Activated naive CD8-positive, alpha-beta T cell treated with anti-CD3 and anti-CD28 coated beads, Interleukin-2, amount 50 U/mL, for 24 hours (primary cell): ENCODE measurements at regions not wholly inside any gene's neighbourhood (a gene's known extent, or its start where the extent isn't known, plus 50 kb on each side); places are given as distances from the start of the nearest gene placed in this dataset.
"Not testable (repeated sequence)": the region's sequence is repeated elsewhere in the genome, so short reads cannot be mapped to it uniquely, and the experiment has no call there.

Source experiments
- ATAC-seq: fragments of 150-1000 bp; cut with Tn5 transposase; one replicate; pipeline ENCODE4 v1.10.0; 2021
- DNase-seq: peaks from one replicate; pipeline ENCODE4 v3.0.0; 2021
- H3K27ac Mint-ChIP-seq: one replicate; pipeline ENCODE4 v1.8.0; 2021; ENCODE audit warnings: mild to moderate bottlenecking, mixed read lengths
- H3K27me3 Mint-ChIP-seq: one replicate; pipeline ENCODE4 v1.8.0; 2021; ENCODE audit warnings: mixed read lengths
- H3K36me3 Mint-ChIP-seq: one replicate; pipeline ENCODE4 v1.8.0; 2021; ENCODE audit warnings: low read depth, mixed read lengths
- H3K4me1 Mint-ChIP-seq: one replicate; pipeline ENCODE4 v1.8.0; 2021; ENCODE audit warnings: mixed read lengths
- H3K4me3 Mint-ChIP-seq: one replicate; pipeline ENCODE4 v1.8.0; 2021; ENCODE audit warnings: mild to moderate bottlenecking, moderate library complexity, mixed read lengths
- H3K9me3 Mint-ChIP-seq: one replicate; pipeline ENCODE4 v1.8.0; 2021; ENCODE audit warnings: mixed read lengths

- Mint-ChIP-seq H3K4me1 (no peaks in the 10 kb centered on the region), H3K4me3 (no peak overlapping the region), H3K9me3 (no peaks in the 10 kb centered on the region), H3K36me3 (no peaks in the 10 kb centered on the region), H3K27ac (no peak overlapping the region), H3K27me3 (peaks cover 3% of the 10 kb centered on the region)
- ATAC-seq (no peak), DNase-seq (no peak)
Observed at GRCh38 chr3:99586701-99587100, 51.7 kb upstream of the COL8A1 start.

- Mint-ChIP-seq H3K27ac (no peak overlapping the region), H3K9me3 (no peaks in the 10 kb centered on the region), H3K4me1 (no peaks in the 10 kb centered on the region), H3K27me3 (peaks cover 3% of the 10 kb centered on the region), H3K4me3 (no peak overlapping the region), H3K36me3 (no peaks in the 10 kb centered on the region)
- ATAC-seq: no peak
- no peak for DNase-seq
Observed at GRCh38 chr3:99579965-99580364, 58.4 kb upstream of the COL8A1 start.

GRCh38 chr3:99579246-99579645 is 59.1 kb upstream of the COL8A1 start:
- H3K9me3 Mint-ChIP-seq: no peaks in the 10 kb centered on the region
- no peaks in the 10 kb centered on the region for H3K4me1 Mint-ChIP-seq
- peaks cover 3% of the 10 kb centered on the region for H3K27me3 Mint-ChIP-seq
- DNase-seq (no peak), ATAC-seq (no peak)
- H3K36me3 Mint-ChIP-seq: no peaks in the 10 kb centered on the region
- no peak overlapping the region for H3K4me3 Mint-ChIP-seq
- H3K27ac Mint-ChIP-seq: no peak overlapping the region

- H3K36me3 Mint-ChIP-seq: no peaks in the 10 kb centered on the region
- ATAC-seq: no peak
- no peak for DNase-seq
- no peaks in the 10 kb centered on the region for H3K4me1 Mint-ChIP-seq
- H3K9me3 Mint-ChIP-seq: no peaks in the 10 kb centered on the region
- H3K27ac Mint-ChIP-seq: no peak overlapping the region
- H3K4me3 Mint-ChIP-seq: no peak overlapping the region
- no peaks in the 10 kb centered on the region for H3K27me3 Mint-ChIP-seq
Observed at GRCh38 chr3:99578339-99578970, 59.9 kb upstream of the COL8A1 start.

GRCh38 chr3:99576904-99577559 is 61.4 kb upstream of the COL8A1 start:
- no peaks in the 10 kb centered on the region for H3K36me3 Mint-ChIP-seq

DNA sequence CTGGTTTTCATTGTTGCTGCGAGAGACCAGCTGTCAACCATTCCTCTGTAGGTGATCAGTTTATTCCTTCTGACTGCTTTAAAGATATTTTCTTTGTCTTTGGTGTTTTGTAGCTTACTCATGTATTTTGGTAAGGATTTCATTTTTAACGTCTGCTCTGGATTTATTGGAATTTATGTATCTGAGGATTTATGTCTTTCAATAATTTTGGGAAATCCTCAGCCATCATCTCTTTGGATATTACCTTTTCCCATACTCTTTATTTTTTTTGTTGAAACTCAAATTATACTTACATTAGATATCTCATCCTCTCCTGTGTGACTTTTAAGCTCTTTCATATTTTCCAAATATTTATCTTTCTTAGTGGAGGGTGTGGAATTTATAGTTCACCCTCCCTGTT is 62.7 kb upstream of the COL8A1 start:
- H3K9me3 Mint-ChIP-seq: no peaks in the 10 kb centered on the region
- no peak for ATAC-seq
- DNase-seq: no peak
- no peak overlapping the region for H3K27ac Mint-ChIP-seq
- no peaks in the 10 kb centered on the region for H3K4me1 Mint-ChIP-seq
- H3K4me3 Mint-ChIP-seq: no peak overlapping the region
- H3K36me3 Mint-ChIP-seq: no peaks in the 10 kb centered on the region
- H3K27me3 Mint-ChIP-seq: no peaks in the 10 kb centered on the region

More at GRCh38 chr3:99576904-99577559, 61.4 kb upstream of the COL8A1 start:
- Mint-ChIP-seq H3K4me1 (no peaks in the 10 kb centered on the region), H3K27me3 (no peaks in the 10 kb centered on the region), H3K9me3 (no peaks in the 10 kb centered on the region), H3K27ac (no peak overlapping the region), H3K4me3 (no peak overlapping the region)
- DNase-seq (no peak), ATAC-seq (no peak)

DNA sequence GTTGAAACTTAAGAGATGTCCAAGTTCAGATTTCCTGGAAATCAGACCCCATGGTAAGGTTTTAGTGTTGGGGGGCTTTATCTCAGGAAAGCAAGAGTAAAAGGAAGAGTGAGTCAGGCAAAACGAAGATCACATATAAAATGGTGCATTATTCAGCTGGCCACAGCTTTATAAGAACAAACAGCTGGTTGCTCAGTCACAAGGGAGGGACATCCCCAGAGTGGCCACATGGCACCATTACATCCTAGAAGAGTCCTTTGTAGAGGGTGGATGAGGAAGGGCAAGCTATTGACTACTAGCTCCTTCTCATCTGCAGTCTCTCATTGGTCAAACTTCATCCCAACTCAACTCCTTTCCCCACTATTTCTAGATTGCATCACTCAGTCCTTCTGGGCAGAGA is 68.3 kb upstream of the COL8A1 start:
- peaks cover 2% of the 10 kb centered on the region for H3K27me3 Mint-ChIP-seq
- no peaks in the 10 kb centered on the region for H3K4me1 Mint-ChIP-seq
- DNase-seq: no peak
- H3K9me3 Mint-ChIP-seq: no peaks in the 10 kb centered on the region
- no peak overlapping the region for H3K27ac Mint-ChIP-seq
- H3K36me3 Mint-ChIP-seq: no peaks in the 10 kb centered on the region
- ATAC-seq: no peak
- H3K4me3 Mint-ChIP-seq: no peak overlapping the region

DNA sequence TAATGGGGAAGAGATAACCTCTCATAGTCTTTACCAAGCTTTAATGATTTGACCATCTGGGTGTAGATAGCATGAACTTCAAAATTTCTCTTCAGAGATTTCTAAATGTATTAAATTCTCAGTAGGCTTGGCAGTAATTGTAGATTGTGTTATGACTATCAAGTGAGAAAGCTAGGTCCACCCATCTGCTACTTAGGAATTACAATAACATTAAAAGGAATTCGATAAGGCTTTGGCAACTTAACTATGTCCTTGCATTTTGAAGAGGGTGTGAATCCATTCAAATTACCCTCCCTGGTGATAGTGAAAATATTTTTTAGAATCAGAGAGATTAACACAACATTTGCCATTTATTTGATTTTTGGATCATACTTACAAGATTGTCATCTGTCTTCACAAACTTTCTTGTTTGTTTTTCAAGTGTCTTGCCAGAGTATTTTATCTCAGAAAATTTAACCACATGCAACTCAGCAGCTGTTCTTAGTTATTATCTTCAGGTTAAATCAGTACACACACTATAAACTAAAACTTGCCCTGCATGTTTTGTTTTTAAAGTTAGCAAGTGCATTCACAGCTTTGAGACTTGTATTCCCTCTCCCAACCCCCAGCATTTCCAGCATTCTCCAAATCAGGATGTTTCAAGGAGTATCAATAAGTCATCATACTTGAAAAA is 69.6 kb upstream of the COL8A1 start:
- H3K36me3 Mint-ChIP-seq: no peaks in the 10 kb centered on the region
- no peaks in the 10 kb centered on the region for H3K4me1 Mint-ChIP-seq
- peaks cover 2% of the 10 kb centered on the region for H3K27me3 Mint-ChIP-seq
- H3K9me3 Mint-ChIP-seq: no peaks in the 10 kb centered on the region
- no peak for ATAC-seq
- DNase-seq: no peak
- no peak overlapping the region for H3K27ac Mint-ChIP-seq
- H3K4me3 Mint-ChIP-seq: no peak overlapping the region

DNA sequence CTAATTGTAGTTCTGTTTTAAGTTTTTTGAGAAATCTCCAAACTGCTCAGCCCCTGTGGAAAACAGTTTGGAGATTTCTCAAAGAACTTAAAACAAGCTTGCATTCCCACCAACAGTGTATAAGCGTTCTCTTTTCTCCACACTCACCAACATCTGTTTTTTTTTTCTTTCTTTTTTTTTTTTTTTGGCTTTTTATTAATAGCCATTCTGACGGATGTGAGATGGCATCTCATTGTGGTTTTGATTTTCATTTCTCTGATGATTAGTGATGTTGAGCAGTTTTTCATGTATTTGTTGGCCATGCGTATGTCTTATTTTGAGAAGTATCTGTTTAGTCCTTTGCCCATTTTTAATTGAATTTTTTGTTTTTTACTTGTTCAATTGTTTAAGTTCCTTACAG is 73.1 kb upstream of the COL8A1 start:
- Mint-ChIP-seq H3K4me3 (no peak overlapping the region), H3K9me3 (no peaks in the 10 kb centered on the region), H3K4me1 (no peaks in the 10 kb centered on the region), H3K27ac (no peak overlapping the region), H3K27me3 (peaks cover 2% of the 10 kb centered on the region), H3K36me3 (no peaks in the 10 kb centered on the region)
- DNase-seq (no peak), ATAC-seq (no peak)

DNA sequence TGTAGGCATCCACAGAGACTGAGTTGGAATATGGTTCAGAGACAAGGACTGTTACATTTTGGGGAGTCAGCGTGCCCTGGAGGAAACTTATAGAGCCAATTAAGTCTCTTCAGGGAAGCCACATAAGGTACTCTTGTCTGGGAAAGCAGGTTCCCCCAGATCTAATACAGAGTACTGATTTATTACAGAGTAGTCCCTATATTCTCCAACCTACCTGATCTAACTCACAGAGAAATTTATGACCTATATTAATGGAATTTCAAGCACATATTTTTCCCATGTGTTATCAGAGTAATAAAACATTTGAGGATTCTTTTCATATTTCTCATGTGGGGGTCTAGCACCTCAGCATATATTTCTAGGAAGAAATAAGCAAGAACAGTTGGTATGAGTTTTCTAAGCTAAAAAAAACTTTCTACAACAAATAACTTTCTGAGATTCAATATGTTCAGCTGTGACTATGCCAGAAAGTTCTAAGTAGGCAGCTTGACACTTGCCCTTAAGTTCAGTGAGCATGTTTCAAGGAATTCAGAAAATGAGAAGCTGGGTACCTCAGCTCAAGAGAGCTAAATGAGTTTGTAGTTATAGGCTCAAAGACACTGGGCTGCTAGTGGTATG is 75.3 kb upstream of the COL8A1 start:
- H3K27ac Mint-ChIP-seq: no peak overlapping the region
- H3K9me3 Mint-ChIP-seq: no peaks in the 10 kb centered on the region
- H3K4me1 Mint-ChIP-seq: no peaks in the 10 kb centered on the region
- H3K27me3 Mint-ChIP-seq: peaks cover 2% of the 10 kb centered on the region
- no peak overlapping the region for H3K4me3 Mint-ChIP-seq
- DNase-seq (no peak), ATAC-seq (no peak)
- H3K36me3 Mint-ChIP-seq: no peaks in the 10 kb centered on the region

DNA sequence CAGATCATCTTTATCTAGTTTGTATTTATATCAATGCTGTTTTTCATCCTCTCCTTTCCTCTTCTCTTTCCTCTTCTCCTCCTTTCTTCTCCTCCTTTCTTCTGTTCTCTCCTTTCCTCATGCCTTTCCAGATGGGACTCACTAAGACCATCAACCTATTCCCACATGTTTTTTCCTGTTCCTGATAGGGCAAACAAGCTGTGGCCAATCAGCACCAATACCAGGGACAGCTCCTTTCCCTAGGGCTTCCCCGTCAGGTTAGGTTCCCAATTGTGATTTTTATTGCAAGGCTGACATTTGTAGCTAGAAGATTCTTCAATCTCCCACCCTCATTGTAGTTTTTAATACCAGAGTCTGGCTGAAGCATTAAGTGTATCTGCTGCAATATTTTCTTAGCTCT is 76.3 kb upstream of the COL8A1 start:
- H3K4me1 Mint-ChIP-seq: no peaks in the 10 kb centered on the region
- DNase-seq (no peak), ATAC-seq (no peak)
- H3K27me3 Mint-ChIP-seq: peaks cover 2% of the 10 kb centered on the region
- no peaks in the 10 kb centered on the region for H3K36me3 Mint-ChIP-seq
- no peak overlapping the region for H3K27ac Mint-ChIP-seq
- no peaks in the 10 kb centered on the region for H3K9me3 Mint-ChIP-seq
- no peak overlapping the region for H3K4me3 Mint-ChIP-seq

- Mint-ChIP-seq H3K27me3 (no peaks in the 10 kb centered on the region), H3K4me3 (no peak overlapping the region), H3K9me3 (no peaks in the 10 kb centered on the region), H3K36me3 (no peaks in the 10 kb centered on the region), H3K4me1 (no peaks in the 10 kb centered on the region), H3K27ac (no peak overlapping the region)
- ATAC-seq (no peak), DNase-seq (no peak)
Observed at GRCh38 chr3:99561056-99561455, 77.3 kb upstream of the COL8A1 start.

DNA sequence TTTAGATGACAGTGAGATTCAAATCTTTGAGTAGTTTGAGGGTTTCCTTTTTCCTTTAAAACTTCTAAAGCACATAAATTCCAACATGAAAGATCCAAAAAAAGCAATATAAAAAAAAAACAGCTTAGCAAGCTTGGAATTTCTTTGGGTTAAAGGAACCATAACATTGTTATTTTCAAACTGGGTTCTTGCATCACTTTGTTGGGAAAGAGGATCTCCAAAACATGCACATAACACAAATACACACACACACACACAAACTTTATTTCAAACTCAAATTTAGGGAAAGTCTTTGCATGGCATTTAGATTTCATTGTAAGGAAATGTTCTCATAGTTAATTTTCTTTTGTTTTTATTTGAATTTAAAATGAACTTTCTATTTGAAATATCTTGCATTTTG is 79.2 kb upstream of the COL8A1 start:
- Mint-ChIP-seq H3K9me3 (peaks cover 3% of the 10 kb centered on the region), H3K4me1 (no peaks in the 10 kb centered on the region), H3K36me3 (no peaks in the 10 kb centered on the region), H3K27me3 (no peaks in the 10 kb centered on the region), H3K27ac (no peak overlapping the region), H3K4me3 (no peak overlapping the region)
- DNase-seq (no peak), ATAC-seq (no peak)

GRCh38 chr3:99555885-99556284 is 82.5 kb upstream of the COL8A1 start:
- H3K36me3 Mint-ChIP-seq, DNase-seq, H3K9me3 Mint-ChIP-seq, H3K4me1 Mint-ChIP-seq, ATAC-seq, H3K4me3 Mint-ChIP-seq, H3K27ac Mint-ChIP-seq, H3K27me3 Mint-ChIP-seq: not testable (repeated sequence)

DNA sequence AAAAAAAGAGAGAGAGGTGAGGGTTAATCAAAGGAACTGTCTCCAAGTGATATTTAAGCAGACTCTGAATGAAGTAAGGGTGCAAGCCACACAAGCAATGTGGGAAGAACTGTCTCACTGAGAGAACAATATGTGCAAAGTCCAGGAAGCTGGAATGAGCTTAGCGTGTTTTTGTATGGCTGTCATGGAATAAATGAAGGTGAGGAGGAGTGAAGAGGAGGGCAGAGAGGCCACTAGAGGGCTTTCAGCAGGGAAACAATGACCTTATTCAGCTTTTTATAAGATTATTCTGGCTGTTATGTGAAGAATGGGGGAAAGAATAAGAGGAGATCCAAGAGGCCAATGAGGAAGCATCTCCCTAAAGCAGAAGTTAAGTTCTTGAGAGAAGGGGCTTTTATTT is 86.9 kb upstream of the COL8A1 start:
- no peaks in the 10 kb centered on the region for H3K27me3 Mint-ChIP-seq
- DNase-seq: no peak
- no peak for ATAC-seq
- no peak overlapping the region for H3K27ac Mint-ChIP-seq
- H3K4me3 Mint-ChIP-seq: no peak overlapping the region
- H3K36me3 Mint-ChIP-seq: no peaks in the 10 kb centered on the region
- H3K9me3 Mint-ChIP-seq: peaks cover 4% of the 10 kb centered on the region
- no peaks in the 10 kb centered on the region for H3K4me1 Mint-ChIP-seq
